Stimulated activated naive CD8-positive, alpha-beta T cell treated with anti-CD3 and anti-CD28 coated beads, Interleukin-15, Interleukin-2, amounts not matched to agents 100 U/mL and 50 U/mL, for 24 hours (primary cell): ENCODE measurements at regions not wholly inside any gene's neighbourhood (a gene's known extent, or its start where the extent isn't known, plus 50 kb on each side); places are given as distances from the start of the nearest gene placed in this dataset.

Experiments
- ATAC-seq: fragments of 150-1000 bp; cut with Tn5 transposase; one replicate; pipeline ENCODE4 v1.10.0; 2021
- DNase-seq: peaks from one replicate; pipeline ENCODE4 v3.0.0; 2021

- no peak for DNase-seq
- no peak for ATAC-seq
These were observed 56.7 kb upstream of the GUCA2B start for GRCh38 chr1:42096554-42096953.

DNA sequence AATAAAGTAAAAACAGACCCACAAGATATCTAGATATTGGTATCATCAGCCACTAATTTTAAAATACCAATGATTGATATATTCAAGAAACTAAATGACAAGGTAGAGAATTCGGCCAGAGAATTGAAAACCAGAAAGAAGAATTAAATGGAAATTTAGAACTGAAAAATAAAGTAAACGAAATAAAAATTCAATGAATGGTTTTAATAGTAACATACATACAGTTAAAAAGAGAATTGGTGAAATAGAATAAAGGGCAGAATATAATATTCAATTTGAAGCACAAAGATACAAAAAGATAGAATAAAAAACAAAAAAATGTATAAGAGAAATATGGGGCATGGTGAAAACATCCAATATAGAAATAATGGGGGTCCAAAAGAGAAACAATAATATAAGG, 64.0 kb upstream of the GUCA2B start:
- DNase-seq: no peak
- ATAC-seq: no peak

GRCh38 chr1:42086146-42086545, 67.1 kb upstream of the GUCA2B start:
- no peak for DNase-seq
- no peak for ATAC-seq

DNA sequence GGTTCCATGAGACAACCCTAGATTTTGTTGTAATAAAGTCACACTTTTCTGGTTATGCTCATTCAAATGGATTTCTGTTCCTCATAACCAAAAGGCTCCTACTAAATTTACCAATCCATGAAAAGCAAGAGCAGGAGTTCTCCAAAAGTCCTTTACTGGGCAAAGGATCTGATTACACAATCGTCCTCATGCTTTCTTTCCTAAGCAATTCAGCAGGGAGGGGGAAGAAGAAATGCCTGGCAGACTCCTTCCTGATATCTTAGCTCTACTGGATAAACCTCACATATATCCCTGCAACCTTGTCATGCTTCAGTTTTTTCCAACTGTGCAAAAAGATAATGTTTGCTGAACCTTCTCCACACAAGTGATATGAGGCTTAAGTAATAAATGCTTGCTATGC, 67.6 kb upstream of the GUCA2B start:
- no peak for ATAC-seq
- no peak for DNase-seq

- ATAC-seq (no peak), DNase-seq (no peak)
These were observed 71.7 kb upstream of the GUCA2B start for GRCh38 chr1:42081475-42081874.

- ATAC-seq: no peak
- DNase-seq: no peak
These were observed 78.0 kb upstream of the GUCA2B start for GRCh38 chr1:42075179-42075578.

GRCh38 chr1:42070996-42071395, 82.2 kb upstream of the GUCA2B start:
- no peak for DNase-seq
- no peak for ATAC-seq

GRCh38 chr1:42057800-42058199, 95.4 kb upstream of the GUCA2B start:
- no peak for ATAC-seq
- no peak for DNase-seq

DNA sequence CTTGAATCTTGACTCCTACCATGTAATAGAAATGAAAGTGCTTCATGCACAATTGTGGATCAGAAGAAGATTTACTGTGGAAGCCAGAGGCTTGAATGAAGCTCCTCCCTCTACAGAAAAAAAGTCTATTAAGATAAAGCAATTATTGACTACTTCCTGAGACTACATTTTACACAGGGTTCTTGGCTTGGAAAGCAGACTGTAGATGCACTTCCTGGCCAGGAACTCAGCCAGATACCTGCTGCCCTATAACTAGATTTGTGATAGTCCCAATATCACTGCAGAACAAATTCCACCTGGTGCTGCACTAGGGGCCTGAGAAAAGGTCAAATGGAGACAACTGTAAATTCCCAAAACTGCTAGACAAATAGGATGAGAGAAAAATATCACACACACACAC, 96.8 kb upstream of the GUCA2B start:
- ATAC-seq (no peak), DNase-seq (no peak)

- no peak for DNase-seq
- no peak for ATAC-seq
These were observed 98.1 kb upstream of the GUCA2B start for GRCh38 chr1:42055061-42055460.

DNA sequence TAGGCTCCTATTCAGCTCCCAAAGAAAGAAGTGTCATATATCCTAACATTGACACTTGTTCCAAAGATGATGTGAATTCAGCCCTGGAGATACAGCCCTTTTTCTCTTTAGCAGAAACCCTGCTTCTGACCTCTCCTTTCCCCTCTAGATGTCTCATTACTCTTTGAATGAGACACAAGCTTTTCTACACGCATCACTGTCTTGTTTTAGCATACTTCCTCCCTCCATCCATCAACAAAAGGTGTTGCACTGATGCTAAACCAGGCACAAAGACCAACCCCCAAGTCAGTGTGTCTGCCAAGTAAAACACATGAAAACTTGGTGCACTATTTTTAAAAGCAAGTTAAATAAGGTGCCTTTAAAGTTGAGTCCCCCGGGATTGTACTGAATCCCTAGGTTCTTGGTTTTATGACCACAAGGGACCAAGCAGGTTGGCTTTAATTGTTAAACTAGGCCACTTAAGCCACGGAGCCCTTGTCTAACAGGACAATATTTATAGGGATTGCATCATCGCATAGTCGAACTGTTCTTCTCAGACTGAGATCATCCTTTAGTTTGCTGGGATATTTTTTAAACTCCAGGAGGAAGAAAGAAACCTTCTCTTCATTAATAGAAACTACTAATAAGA, 101.0 kb upstream of the GUCA2B start:
- ATAC-seq (no peak), DNase-seq (no peak)

GRCh38 chr1:42047508-42047880, 105.7 kb upstream of the GUCA2B start:
- DNase-seq (no peak), ATAC-seq (no peak)

- no peak for ATAC-seq
- no peak for DNase-seq
These were observed 106.3 kb upstream of the GUCA2B start for GRCh38 chr1:42046761-42047507.

- DNase-seq (no peak), ATAC-seq (no peak)
These were observed 108.9 kb upstream of the GUCA2B start for GRCh38 chr1:42044346-42044745.

- ATAC-seq: no peak
These were observed 109.4 kb upstream of the GUCA2B start for GRCh38 chr1:42043811-42044210.

GRCh38 chr1:42043182-42043581, 110.0 kb upstream of the GUCA2B start:
- ATAC-seq (no peak), DNase-seq (no peak)

More at GRCh38 chr1:42043811-42044210, 109.4 kb upstream of the GUCA2B start:
- no peak for DNase-seq

DNA sequence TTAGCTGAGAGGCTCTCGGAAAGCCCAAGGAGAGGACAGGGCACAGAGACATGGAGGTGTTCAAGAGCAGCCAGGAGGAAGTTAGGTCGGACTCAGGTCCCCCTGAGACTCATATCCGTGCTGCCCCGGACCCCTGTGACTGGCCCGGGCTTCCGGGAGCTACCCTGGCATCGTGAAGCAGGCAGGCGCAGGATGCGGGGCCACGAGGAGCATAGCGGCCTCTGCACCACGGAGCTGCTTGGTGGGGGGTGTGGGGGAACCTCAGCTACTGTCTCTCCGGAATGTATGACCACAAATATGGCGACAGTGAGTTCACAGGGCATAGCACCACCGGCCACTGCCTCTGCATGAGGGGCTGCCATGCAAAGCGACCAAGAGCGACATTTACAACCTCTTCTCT, 112.2 kb upstream of the GUCA2B start:
- no peak for DNase-seq
- no peak for ATAC-seq

- DNase-seq: no peak
These were observed 113.1 kb upstream of the GUCA2B start for GRCh38 chr1:42040159-42040558.

DNA sequence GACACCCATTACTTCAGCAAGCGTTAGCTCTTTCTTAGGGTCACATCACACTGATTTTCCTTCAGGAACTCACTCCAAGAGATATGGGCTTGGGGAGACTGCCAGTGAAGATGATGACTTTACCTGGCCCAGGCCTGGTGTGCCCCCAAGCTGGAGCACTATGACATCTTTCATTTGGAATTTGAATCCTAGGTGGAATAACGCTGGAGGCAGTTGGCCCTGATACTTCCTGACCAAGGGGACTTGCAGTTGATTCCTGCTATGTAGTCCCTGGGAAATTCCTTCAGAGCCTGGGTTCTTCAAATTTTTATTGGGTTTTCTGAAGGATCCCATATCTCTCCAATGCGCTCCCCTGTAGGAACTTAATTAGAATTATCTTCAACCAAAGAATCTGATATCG, 114.9 kb upstream of the GUCA2B start:
- ATAC-seq (no peak), DNase-seq (no peak)

More at GRCh38 chr1:42040159-42040558, 113.1 kb upstream of the GUCA2B start:
- ATAC-seq: no peak

DNA sequence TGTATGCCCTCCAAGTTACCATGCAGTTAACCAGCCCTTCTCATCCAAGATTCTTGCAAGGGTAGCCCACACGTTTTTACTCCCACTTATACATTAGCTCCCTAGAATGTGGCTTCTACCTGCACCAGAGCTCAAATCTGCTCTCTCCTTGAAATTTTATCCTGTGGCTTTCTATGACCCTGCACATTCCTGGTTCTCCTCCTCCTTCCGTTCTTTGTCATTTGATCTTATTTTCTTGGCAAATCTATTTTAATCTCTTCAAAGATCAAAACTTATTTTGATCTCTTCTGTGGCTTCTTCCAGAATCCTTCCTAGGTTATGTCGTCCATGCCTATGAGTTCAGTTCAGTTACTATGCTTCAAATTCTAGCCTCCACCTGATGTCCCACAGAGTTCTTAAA, 115.6 kb upstream of the GUCA2B start:
- ATAC-seq (no peak), DNase-seq (no peak)

- ATAC-seq: no peak
- no peak for DNase-seq
These were observed 116.0 kb upstream of the GUCA2B start for GRCh38 chr1:42037161-42037560.

- peak; percentile 99 for DNase-seq
- ATAC-seq: peak; percentile 94
These were observed 117.2 kb upstream of the GUCA2B start for GRCh38 chr1:42035830-42036604.

- DNase-seq (no peak), ATAC-seq (peak; percentile 74)
These were observed 116.6 kb upstream of the HIVEP3 start for GRCh38 chr1:42035205-42035829.
